ENCODE measurements at regions not wholly inside any gene's neighbourhood (a gene's known extent, or its start where the extent isn't known, plus 50 kb on each side); places are given as distances from the start of the nearest gene placed in this dataset.

DNA sequence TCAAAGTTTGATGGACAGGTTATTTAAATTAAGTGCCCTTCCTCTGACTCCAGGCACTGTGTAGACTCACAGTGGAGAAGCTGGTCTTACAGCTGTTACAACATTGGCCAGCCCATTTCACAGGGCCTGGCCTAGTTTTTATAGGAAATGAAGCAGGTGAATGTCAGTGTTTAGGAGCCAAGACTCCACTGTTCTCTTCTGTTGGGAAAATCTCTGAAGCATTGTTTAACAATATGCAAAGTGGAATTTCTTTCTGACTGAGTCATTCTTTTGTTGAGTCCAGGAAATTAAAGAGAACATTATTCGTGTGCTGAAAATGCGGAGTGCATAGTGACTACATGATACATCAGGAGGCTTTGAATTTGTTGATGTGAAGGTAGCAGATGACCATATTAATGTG, 64.7 kb downstream of the ARRDC4 start:
- Histone ChIP-seq H3K27me3 (ENCODE audit: control insufficient read depth in 1 of 2, insufficient read depth in 2 of 2, low read length in 2 of 2) (no peaks in the 10 kb centered on the region), H3K9me3 (ENCODE audit: control insufficient read depth in 2 of 2, insufficient read depth in 1 of 2, low read depth in 1 of 2, low read length in 1 of 2) (peaks cover 0 to 4% of the 10 kb centered on the region in 2 donors), H3K4me1 (ENCODE audit: control insufficient read depth in 2 of 2, insufficient read depth in 2 of 2, low read length in 1 of 2) (no peaks in the 10 kb centered on the region), H3K4me3 (ENCODE audit: low read depth in 1 of 2, low read length in 2 of 2) (no peak overlapping the region), H3K36me3 (ENCODE audit: control insufficient read depth in 2 of 2, insufficient read depth in 2 of 2, low read length in 1 of 2) (no peaks in the 10 kb centered on the region), H3K27ac (ENCODE audit: low read depth in 2 of 2, low read length in 1 of 2) (no peak overlapping the region)
- WGBS, 2 donors: 41 to 58% methylated on average over 2 of the region's 2 CpGs

DNA sequence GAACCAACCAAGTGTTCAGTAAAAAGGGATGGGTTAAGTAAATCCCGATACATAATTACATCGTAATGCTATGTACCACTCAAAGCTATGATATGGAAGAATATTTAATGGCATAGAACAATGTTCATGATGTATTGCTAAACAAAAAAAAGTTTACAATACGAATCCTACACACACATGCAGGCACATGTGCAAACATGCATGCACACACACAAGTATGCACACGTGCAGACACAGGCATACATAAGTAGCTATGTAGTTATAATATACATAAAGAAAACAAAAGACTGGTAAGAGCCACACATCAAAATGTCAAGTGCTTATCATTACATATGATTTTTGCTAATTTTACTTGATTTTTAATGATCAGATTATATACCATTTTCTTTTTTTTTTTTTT, 74.2 kb downstream of the ARRDC4 start:
- WGBS, 2 donors: 54 to 61% methylated on average over 4 of the region's 4 CpGs
- no peaks in the 10 kb centered on the region for H3K9me3 ChIP-seq (ENCODE audit: control insufficient read depth in 2 of 2, insufficient read depth in 1 of 2, low read depth in 1 of 2, low read length in 1 of 2)
- H3K27ac ChIP-seq (ENCODE audit: low read depth in 2 of 2, low read length in 1 of 2): no peak overlapping the region

DNA sequence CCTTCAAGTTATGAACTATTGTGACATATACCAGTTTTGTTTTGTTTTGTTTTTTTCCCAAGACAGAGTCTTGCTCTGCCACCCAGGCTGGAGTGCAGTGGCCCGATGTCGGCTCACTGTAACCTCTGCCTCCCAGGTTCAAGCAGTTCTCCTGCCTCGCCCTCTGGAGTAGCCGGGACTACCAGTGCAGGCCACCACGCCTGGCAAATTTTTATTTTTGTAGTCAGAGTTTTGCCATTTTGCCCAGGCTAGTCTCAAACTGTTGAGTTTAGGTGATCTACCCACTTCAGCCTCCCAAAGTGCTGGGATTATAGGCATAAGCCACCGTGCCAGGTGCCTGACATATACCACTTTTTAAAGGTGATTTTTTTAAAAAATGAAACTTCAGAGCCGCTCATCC, 74.6 kb downstream of the ARRDC4 start:
- no peak overlapping the region for H3K4me3 ChIP-seq (ENCODE audit: low read depth in 1 of 2, low read length in 2 of 2)
- H3K9me3 ChIP-seq (ENCODE audit: control insufficient read depth in 2 of 2, insufficient read depth in 1 of 2, low read depth in 1 of 2, low read length in 1 of 2): no peaks in the 10 kb centered on the region
- 47 to 66% methylated on average over 7 of the region's 7 CpGs for WGBS, 2 donors
- H3K27me3 ChIP-seq (ENCODE audit: control insufficient read depth in 1 of 2, insufficient read depth in 2 of 2, low read length in 2 of 2): no peaks in the 10 kb centered on the region
- H3K4me1 ChIP-seq (ENCODE audit: control insufficient read depth in 2 of 2, insufficient read depth in 2 of 2, low read length in 1 of 2): no peaks in the 10 kb centered on the region
- no peaks in the 10 kb centered on the region for H3K36me3 ChIP-seq (ENCODE audit: control insufficient read depth in 2 of 2, insufficient read depth in 2 of 2, low read length in 1 of 2)
- H3K27ac ChIP-seq (ENCODE audit: low read depth in 2 of 2, low read length in 1 of 2): peak overlapping the region; percentile 57 to 60

More for the DNA sequence above, 74.2 kb downstream of the ARRDC4 start:
- H3K27me3 ChIP-seq (ENCODE audit: control insufficient read depth in 1 of 2, insufficient read depth in 2 of 2, low read length in 2 of 2): no peaks in the 10 kb centered on the region
- H3K4me3 ChIP-seq (ENCODE audit: low read depth in 1 of 2, low read length in 2 of 2): no peak overlapping the region
- H3K4me1 ChIP-seq (ENCODE audit: control insufficient read depth in 2 of 2, insufficient read depth in 2 of 2, low read length in 1 of 2): no peaks in the 10 kb centered on the region
- no peaks in the 10 kb centered on the region for H3K36me3 ChIP-seq (ENCODE audit: control insufficient read depth in 2 of 2, insufficient read depth in 2 of 2, low read length in 1 of 2)

DNA sequence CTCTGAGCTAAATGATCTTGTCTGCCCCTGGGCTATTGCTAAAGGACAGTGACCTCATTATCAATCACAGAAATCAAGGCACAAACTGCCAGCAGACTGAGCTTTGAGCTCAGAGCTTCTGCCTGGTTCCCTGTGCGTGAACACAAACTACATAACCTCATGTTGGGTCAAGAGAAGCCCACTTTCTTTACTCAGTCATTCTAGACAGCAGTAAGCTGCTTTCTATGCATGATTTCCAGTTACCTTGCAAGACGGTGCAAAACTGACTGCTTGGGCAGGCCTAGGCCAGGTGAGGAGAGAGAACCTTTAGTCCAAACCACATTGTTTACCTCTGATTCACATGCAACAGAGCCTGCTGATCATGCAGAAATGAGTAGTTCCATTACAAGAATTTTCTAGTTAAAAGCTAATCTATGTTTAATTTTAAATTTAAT, 75.1 kb downstream of the ARRDC4 start:
- Histone ChIP-seq H3K4me3 (ENCODE audit: low read depth in 1 of 2, low read length in 2 of 2) (no peak overlapping the region), H3K4me1 (ENCODE audit: control insufficient read depth in 2 of 2, insufficient read depth in 2 of 2, low read length in 1 of 2) (no peaks in the 10 kb centered on the region), H3K27ac (ENCODE audit: low read depth in 2 of 2, low read length in 1 of 2) (peak overlapping the region; percentile 57 to 60), H3K36me3 (ENCODE audit: control insufficient read depth in 2 of 2, insufficient read depth in 2 of 2, low read length in 1 of 2) (no peaks in the 10 kb centered on the region), H3K9me3 (ENCODE audit: control insufficient read depth in 2 of 2, insufficient read depth in 1 of 2, low read depth in 1 of 2, low read length in 1 of 2) (no peaks in the 10 kb centered on the region), H3K27me3 (ENCODE audit: control insufficient read depth in 1 of 2, insufficient read depth in 2 of 2, low read length in 2 of 2) (no peaks in the 10 kb centered on the region)
- 38 to 57% methylated on average over 2 of the region's 2 CpGs for WGBS, 2 donors

DNA sequence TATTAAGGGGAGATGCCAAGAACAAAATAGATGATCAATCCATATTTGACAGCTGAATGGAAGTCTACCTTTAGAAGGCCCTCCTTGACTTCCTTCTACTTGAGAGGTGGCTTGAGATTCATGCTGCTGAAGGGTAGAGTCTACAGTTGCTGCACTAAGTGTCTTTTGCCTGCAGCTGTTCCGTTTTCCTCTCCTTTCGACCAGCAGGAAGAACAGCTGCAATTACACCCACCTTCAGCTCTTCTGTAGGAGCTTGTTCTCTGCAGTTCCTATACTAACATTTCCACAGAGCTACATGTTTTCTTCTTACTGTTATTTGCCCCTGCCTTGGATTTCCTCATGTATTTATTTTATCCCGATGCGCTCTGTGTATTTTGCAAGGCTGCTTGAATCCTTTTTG, 79.1 kb downstream of the ARRDC4 start:
- WGBS, 2 donors: 81 to 83% methylated on average over 4 of the region's 4 CpGs

DNA sequence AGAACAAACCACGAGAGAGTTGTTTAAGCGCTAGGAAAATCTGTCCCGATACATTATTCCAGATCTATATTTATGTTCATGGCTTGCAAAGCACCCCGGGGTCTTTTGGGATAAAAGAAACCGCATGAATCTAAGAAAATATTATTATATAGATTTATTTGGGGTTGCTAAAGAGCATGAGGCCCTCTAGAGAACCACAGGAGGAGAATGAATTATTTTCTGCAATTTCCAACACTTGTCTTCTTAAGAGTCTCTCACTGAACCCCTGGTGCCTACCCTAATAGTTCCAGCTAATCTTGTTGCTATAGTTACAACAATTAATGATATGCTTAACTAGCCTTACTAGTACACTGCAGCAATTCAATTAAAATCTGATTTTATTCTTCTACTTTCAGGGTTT, 79.6 kb downstream of the ARRDC4 start:
- H3K27me3 ChIP-seq (ENCODE audit: control insufficient read depth in 1 of 2, insufficient read depth in 2 of 2, low read length in 2 of 2): no peaks in the 10 kb centered on the region
- no peaks in the 10 kb centered on the region for H3K36me3 ChIP-seq (ENCODE audit: control insufficient read depth in 2 of 2, insufficient read depth in 2 of 2, low read length in 1 of 2)
- no peak overlapping the region for H3K27ac ChIP-seq (ENCODE audit: low read depth in 2 of 2, low read length in 1 of 2)
- no peak overlapping the region for H3K4me3 ChIP-seq (ENCODE audit: low read depth in 1 of 2, low read length in 2 of 2)
- 88 to 90% methylated on average over 5 of the region's 5 CpGs for WGBS, 2 donors
- H3K9me3 ChIP-seq (ENCODE audit: control insufficient read depth in 2 of 2, insufficient read depth in 1 of 2, low read depth in 1 of 2, low read length in 1 of 2): no peaks in the 10 kb centered on the region
- H3K4me1 ChIP-seq (ENCODE audit: control insufficient read depth in 2 of 2, insufficient read depth in 2 of 2, low read length in 1 of 2): no peaks in the 10 kb centered on the region

More for the DNA sequence above, 79.1 kb downstream of the ARRDC4 start:
- no peaks in the 10 kb centered on the region for H3K9me3 ChIP-seq (ENCODE audit: control insufficient read depth in 2 of 2, insufficient read depth in 1 of 2, low read depth in 1 of 2, low read length in 1 of 2)
- no peaks in the 10 kb centered on the region for H3K4me1 ChIP-seq (ENCODE audit: control insufficient read depth in 2 of 2, insufficient read depth in 2 of 2, low read length in 1 of 2)
- no peak overlapping the region for H3K4me3 ChIP-seq (ENCODE audit: low read depth in 1 of 2, low read length in 2 of 2)
- no peaks in the 10 kb centered on the region for H3K27me3 ChIP-seq (ENCODE audit: control insufficient read depth in 1 of 2, insufficient read depth in 2 of 2, low read length in 2 of 2)
- H3K36me3 ChIP-seq (ENCODE audit: control insufficient read depth in 2 of 2, insufficient read depth in 2 of 2, low read length in 1 of 2): no peaks in the 10 kb centered on the region
- H3K27ac ChIP-seq (ENCODE audit: low read depth in 2 of 2, low read length in 1 of 2): no peak overlapping the region

DNA sequence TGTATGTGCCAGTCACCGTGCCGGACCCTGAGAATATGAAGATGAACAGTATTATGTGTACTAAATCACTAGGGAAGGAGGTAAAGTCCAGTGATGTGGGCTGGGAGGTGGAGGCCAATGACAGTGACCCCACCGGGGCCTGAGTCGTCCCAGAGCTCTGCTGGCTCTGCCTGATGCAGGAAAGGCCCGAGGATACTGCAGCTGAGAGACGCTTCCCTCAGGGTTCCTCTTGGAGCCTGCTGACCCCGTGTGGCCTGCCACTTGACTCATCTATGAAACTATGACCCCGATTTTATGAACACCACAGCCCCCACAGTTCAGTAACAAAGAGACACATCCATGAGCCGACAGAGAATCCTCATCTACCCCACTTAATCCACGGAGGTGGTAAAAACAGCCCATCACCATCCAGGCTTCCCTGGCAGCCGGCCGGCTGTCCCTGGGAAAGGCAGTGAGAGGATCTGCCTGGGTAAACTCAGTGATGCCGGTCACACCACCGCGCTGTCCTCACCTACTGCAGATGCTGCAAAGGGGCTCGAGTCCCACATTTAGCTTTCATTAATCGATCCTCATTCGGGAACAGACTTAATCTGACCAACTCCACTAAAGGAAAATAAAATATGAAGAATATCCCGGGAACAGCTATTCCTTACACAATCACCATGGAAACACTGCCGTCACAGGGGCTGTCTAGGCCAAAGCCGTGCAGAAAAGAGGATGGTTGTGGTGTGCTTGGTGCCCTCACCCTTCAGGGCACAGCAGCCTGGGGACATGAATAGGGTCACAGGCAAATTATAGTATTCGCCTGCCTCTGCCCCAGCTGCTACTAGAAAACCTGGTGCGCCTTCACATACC, 82.9 kb downstream of the ARRDC4 start:
- Histone ChIP-seq H3K9me3 (ENCODE audit: control insufficient read depth in 2 of 2, insufficient read depth in 1 of 2, low read depth in 1 of 2, low read length in 1 of 2) (no peaks in the 10 kb centered on the region), H3K36me3 (ENCODE audit: control insufficient read depth in 2 of 2, insufficient read depth in 2 of 2, low read length in 1 of 2) (no peaks in the 10 kb centered on the region), H3K27me3 (ENCODE audit: control insufficient read depth in 1 of 2, insufficient read depth in 2 of 2, low read length in 2 of 2) (no peaks in the 10 kb centered on the region), H3K4me3 (ENCODE audit: low read depth in 1 of 2, low read length in 2 of 2) (no peak overlapping the region), H3K4me1 (ENCODE audit: control insufficient read depth in 2 of 2, insufficient read depth in 2 of 2, low read length in 1 of 2) (no peaks in the 10 kb centered on the region), H3K27ac (ENCODE audit: low read depth in 2 of 2, low read length in 1 of 2) (no peak overlapping the region)
- WGBS, 2 donors: 83 to 84% methylated on average over 23 of the region's 23 CpGs

DNA sequence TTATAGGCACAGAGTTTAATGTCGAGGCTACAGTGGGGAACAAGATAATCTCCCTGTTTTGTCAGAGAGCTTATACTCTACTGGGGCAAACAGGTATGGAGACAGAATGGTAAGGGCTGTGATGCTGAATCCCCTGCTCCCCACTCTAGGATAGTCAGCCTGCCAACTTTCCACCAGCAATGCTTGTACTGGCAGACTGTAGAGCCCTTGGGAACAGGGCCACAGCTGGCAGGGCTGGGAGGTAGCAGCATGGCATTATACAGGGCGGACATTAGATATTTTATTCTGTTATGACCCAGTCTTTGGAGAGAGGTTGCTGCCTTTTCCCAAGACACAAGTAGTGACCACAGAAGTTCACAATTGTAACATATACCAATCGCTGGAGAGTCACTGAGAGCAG, 91.2 kb downstream of the ARRDC4 start:
- no peaks in the 10 kb centered on the region for H3K27me3 ChIP-seq (ENCODE audit: control insufficient read depth in 1 of 2, insufficient read depth in 2 of 2, low read length in 2 of 2)
- H3K27ac ChIP-seq (ENCODE audit: low read depth in 2 of 2, low read length in 1 of 2): no peak overlapping the region
- H3K4me1 ChIP-seq (ENCODE audit: control insufficient read depth in 2 of 2, insufficient read depth in 2 of 2, low read length in 1 of 2): no peaks in the 10 kb centered on the region
- no peaks in the 10 kb centered on the region for H3K9me3 ChIP-seq (ENCODE audit: control insufficient read depth in 2 of 2, insufficient read depth in 1 of 2, low read depth in 1 of 2, low read length in 1 of 2)
- WGBS, 2 donors: 81 to 86% methylated on average over 3 of the region's 3 CpGs
- H3K36me3 ChIP-seq (ENCODE audit: control insufficient read depth in 2 of 2, insufficient read depth in 2 of 2, low read length in 1 of 2): no peaks in the 10 kb centered on the region
- no peak overlapping the region for H3K4me3 ChIP-seq (ENCODE audit: low read depth in 1 of 2, low read length in 2 of 2)

DNA sequence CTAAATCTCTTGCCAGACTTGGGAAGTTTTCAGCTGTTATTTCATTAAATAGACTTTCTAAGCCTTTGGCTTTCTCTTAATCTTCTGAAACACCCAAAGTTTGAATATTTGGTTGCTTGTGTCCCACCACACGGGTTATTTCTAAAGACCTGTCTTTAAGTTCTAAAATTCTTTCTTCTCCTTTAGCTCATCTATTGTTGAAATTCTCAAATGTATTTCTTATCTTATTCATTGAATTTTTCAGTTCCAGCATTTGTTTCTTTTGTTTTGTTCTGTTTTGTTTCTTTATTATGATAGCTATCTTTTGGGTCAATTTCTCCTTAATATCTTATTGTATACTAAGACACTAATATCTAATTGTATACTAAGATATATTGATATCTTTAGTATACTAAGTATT, 97.0 kb downstream of the ARRDC4 start:
- H3K27ac ChIP-seq (ENCODE audit: low read depth in 2 of 2, low read length in 1 of 2): no peak overlapping the region
- 82 to 88% methylated on average over 1 of the region's 1 CpG for WGBS, 2 donors
- no peaks in the 10 kb centered on the region for H3K9me3 ChIP-seq (ENCODE audit: control insufficient read depth in 2 of 2, insufficient read depth in 1 of 2, low read depth in 1 of 2, low read length in 1 of 2)
- H3K4me3 ChIP-seq (ENCODE audit: low read depth in 1 of 2, low read length in 2 of 2): no peak overlapping the region
- no peaks in the 10 kb centered on the region for H3K4me1 ChIP-seq (ENCODE audit: control insufficient read depth in 2 of 2, insufficient read depth in 2 of 2, low read length in 1 of 2)
- no peaks in the 10 kb centered on the region for H3K36me3 ChIP-seq (ENCODE audit: control insufficient read depth in 2 of 2, insufficient read depth in 2 of 2, low read length in 1 of 2)
- H3K27me3 ChIP-seq (ENCODE audit: control insufficient read depth in 1 of 2, insufficient read depth in 2 of 2, low read length in 2 of 2): no peaks in the 10 kb centered on the region

DNA sequence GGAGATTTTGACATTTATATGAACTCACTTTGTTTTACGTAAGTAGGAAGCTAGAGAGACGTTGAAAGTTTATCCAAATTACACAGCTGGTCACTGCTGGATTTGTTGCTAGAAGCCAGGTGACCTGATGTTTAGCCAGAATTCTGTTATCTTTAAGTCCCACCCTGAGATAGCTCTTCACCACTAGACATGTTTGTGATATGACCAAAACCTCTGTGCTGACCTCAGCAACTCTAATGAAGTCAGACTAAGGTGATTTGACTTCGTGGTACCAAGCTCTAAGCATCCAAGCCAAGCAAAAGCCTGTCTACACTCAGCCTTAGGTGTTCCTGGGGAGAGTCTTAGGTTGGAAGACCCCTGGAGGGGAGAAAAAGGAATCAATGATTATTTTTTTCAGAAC, 102.4 kb downstream of the ARRDC4 start:
- Histone ChIP-seq H3K27ac (ENCODE audit: low read depth in 2 of 2, low read length in 1 of 2) (no peak overlapping the region), H3K4me3 (ENCODE audit: low read depth in 1 of 2, low read length in 2 of 2) (no peak overlapping the region)
- WGBS, 2 donors: 50 to 72% methylated on average over 3 of the region's 3 CpGs

More for the DNA sequence above, 102.4 kb downstream of the ARRDC4 start:
- Histone ChIP-seq H3K9me3 (ENCODE audit: control insufficient read depth in 2 of 2, insufficient read depth in 1 of 2, low read depth in 1 of 2, low read length in 1 of 2) (no peaks in the 10 kb centered on the region), H3K4me1 (ENCODE audit: control insufficient read depth in 2 of 2, insufficient read depth in 2 of 2, low read length in 1 of 2) (no peaks in the 10 kb centered on the region), H3K27me3 (ENCODE audit: control insufficient read depth in 1 of 2, insufficient read depth in 2 of 2, low read length in 2 of 2) (no peaks in the 10 kb centered on the region), H3K36me3 (ENCODE audit: control insufficient read depth in 2 of 2, insufficient read depth in 2 of 2, low read length in 1 of 2) (no peaks in the 10 kb centered on the region)
